Nephron (organoid): ENCODE measurements at regions not wholly inside any gene's neighbourhood (a gene's known extent, or its start where the extent isn't known, plus 50 kb on each side); places are given as distances from the start of the nearest gene placed in this dataset.

Experiments
- H3K27ac Mint-ChIP-seq, 3 experiments: 2 replicates each; pipeline ENCODE4 v1.8.0; 2020; ENCODE audit warnings: mixed read lengths in 3 of 3, mild to moderate bottlenecking in 2 of 3, moderate library complexity in 1 of 3
- H3K27me3 Mint-ChIP-seq: 2 replicates; pipeline ENCODE4 v1.8.0; 2021; ENCODE audit warnings: low read depth, mild to moderate bottlenecking, moderate library complexity, mixed read lengths
- H3K36me3 Mint-ChIP-seq: 2 replicates; pipeline ENCODE4 v1.8.0; 2020; ENCODE audit warnings: low read depth, mixed read lengths
- H3K4me1 Mint-ChIP-seq: 2 replicates; pipeline ENCODE4 v1.8.0; 2020; ENCODE audit warnings: mixed read lengths
- H3K4me3 Mint-ChIP-seq, 3 experiments: 2 replicates each; pipeline ENCODE4 v1.8.0; 2020; ENCODE audit warnings: mild to moderate bottlenecking in 3 of 3, mixed read lengths in 3 of 3, moderate library complexity in 2 of 3
- H3K9me3 Mint-ChIP-seq: 2 replicates; pipeline ENCODE4 v1.8.0; 2020; ENCODE audit warnings: mixed read lengths
- TF ChIP-seq, protein P1 (sequence below), 3 experiments: fragments of 200-600 bp; sonication (generic); IDR thresholded peaks; one replicate each; pipeline ENCODE4 v1.5.0; 2021; ENCODE audit warnings: antibody characterized with exemption in 3 of 3; ENCODE audit not compliant: unreplicated experiment in 3 of 3

DNA sequence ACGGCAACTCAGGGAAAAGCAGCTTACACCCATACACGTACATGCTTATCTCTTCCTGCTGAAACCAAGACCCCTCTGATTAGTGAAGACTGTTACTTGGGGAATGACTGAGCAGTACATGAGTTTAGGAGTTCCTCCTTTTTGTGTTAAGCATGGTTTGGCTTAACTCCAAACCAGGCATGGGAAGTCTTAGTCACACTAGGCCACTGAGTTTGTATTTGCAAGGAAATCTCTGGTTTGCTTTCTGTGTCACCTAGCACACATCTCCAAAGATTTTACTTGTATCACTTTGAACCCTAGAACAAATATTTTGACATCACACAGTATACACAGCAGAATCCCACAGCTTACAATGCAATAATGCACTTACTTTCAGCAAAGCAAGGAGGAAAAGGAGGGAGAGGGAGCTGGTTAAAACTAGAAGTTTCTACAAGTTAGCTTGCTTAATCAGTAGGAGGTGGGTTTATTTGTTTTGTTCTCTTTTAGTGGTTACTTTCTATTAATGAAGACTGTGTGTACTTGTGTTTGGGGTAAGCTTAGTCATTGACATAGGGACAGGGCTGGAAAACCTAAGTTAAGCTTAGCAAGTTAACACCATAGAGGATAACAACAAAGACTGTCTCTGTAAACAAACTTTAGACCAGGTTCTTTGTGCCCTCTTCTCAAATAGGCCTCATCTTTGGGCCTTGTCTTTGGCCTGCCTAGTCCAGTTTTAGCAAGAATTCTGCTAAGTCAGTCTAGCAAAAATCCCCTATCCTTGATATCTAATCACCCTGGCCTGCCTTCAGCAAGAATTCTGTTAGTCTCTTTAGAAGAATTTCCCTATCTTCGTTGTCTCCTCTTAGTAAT, 219.4 kb downstream of the MREG start:
- no peaks in the 10 kb centered on the region for H3K27me3 Mint-ChIP-seq
- H3K4me1 Mint-ChIP-seq = peaks cover 51% of the 10 kb centered on the region
- H3K27ac Mint-ChIP-seq = peak overlapping the region; percentile 59 to 80 (median 79)
- TF ChIP-seq, protein P1, sequence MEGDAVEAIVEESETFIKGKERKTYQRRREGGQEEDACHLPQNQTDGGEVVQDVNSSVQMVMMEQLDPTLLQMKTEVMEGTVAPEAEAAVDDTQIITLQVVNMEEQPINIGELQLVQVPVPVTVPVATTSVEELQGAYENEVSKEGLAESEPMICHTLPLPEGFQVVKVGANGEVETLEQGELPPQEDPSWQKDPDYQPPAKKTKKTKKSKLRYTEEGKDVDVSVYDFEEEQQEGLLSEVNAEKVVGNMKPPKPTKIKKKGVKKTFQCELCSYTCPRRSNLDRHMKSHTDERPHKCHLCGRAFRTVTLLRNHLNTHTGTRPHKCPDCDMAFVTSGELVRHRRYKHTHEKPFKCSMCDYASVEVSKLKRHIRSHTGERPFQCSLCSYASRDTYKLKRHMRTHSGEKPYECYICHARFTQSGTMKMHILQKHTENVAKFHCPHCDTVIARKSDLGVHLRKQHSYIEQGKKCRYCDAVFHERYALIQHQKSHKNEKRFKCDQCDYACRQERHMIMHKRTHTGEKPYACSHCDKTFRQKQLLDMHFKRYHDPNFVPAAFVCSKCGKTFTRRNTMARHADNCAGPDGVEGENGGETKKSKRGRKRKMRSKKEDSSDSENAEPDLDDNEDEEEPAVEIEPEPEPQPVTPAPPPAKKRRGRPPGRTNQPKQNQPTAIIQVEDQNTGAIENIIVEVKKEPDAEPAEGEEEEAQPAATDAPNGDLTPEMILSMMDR (IDR thresholded peaks at IDR 0.05; ENCODE audit: unreplicated experiment in 3 of 3) = no peak
- H3K36me3 Mint-ChIP-seq = no peaks in the 10 kb centered on the region
- H3K4me3 Mint-ChIP-seq = no peak overlapping the region
- H3K9me3 Mint-ChIP-seq = no peaks in the 10 kb centered on the region

DNA sequence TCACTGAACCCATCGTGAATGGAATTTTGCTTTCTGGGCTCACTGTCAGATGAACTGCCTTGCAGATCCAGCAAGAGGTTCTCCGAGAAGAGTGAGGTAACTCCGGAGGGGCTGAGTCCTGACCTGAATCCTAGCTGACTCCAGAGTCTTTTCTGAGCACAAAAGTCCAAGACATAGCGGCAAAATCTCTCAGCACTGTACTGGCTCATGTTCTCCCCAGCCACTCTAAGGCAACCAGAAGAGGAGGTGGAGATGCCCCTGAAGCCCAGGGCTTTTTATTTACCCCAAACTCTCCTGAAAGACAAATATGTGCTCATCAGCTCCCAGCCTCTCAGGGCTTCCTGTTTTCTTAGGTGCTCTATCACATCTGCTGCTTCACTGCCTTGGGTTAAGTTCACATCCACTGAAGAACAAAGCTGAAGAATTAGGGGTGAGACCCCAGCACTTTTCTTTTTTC, 221.8 kb downstream of the MREG start:
- TF ChIP-seq, protein P1 (IDR thresholded peaks at IDR 0.05; ENCODE audit: unreplicated experiment in 3 of 3) = no peak
- Mint-ChIP-seq H3K36me3 (no peaks in the 10 kb centered on the region), H3K27ac (peak overlapping the region; percentile 17 to 89 (median 22)), H3K4me3 (no peak overlapping the region), H3K4me1 (peaks cover 46% of the 10 kb centered on the region), H3K9me3 (no peaks in the 10 kb centered on the region), H3K27me3 (no peaks in the 10 kb centered on the region)

DNA sequence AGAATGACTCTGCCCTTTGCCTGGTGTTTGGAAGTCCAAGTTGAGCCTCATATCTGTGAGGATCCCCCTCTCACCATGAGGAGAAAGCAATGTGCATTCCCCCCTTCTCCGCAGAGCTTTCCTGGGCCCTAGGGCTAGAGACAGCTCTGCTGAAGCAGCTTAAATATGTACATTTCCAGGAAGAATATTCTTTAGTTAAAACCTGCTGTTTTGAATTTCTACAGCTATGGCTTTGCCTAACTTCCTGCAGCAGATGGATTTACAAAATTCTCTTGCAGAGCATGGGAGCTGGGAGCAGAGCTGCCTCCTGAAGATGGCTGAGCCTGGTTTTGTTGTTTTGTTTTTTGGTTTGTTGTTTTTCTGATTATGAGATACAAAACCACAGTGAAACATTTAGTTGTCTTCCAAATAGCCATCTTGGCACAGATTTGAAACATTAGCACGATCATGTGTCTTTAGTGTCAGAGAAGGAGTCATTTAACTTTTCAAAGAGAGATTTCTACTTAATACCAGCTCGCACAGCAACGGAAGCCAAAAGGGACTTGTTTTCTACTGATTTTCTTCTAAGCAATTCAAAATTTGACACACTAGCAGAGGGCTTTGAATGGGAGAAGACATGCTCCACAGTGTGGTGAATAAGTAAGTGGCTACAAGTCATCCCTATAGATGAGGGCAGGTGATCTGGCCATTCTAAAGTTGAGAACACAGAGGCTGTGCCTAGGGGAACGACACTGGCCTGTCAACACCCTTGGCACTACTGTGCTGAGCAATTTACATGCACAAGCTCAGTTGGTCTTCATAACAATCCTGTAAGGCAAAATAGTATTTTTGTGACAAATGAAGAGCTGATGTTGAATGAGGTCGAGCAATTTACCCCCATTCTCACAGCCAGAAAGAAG, 222.6 kb downstream of the MREG start:
- Mint-ChIP-seq H3K27ac (peak overlapping the region; percentile 18 to 89 (median 84)), H3K4me1 (peaks cover 45% of the 10 kb centered on the region), H3K4me3 (no peak overlapping the region), H3K9me3 (no peaks in the 10 kb centered on the region), H3K36me3 (no peaks in the 10 kb centered on the region), H3K27me3 (no peaks in the 10 kb centered on the region)
- TF ChIP-seq, protein P1 (IDR thresholded peaks at IDR 0.05; ENCODE audit: unreplicated experiment in 3 of 3) = no peak

DNA sequence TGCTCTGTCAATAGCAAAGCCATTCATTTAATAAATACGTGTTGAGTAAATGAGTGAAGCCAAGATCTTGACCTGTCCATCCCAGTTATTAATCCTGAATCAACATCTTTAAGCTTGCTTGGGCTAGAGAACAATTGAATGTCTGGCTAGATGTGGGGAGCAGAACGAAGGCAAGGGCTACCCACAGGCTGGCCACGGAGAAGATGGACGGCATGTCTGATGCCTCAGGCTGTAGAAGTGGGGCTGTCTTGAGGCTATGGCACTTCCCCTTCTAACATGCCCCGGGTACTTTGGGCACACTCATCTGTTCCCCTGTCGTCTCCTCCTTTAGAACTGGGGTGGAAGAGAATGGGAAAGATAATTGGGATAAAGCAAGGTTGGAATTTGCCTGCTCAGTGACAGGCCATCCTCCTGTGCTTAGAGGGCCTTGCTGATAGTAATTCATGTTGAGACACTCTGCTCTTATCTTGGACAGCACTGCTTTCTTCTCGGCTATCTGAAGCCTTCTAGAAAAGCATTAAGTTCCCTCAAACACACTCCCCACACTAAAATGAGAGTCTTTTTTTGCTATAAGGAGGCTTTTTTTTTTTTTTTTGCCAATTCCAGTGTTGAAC, 225.7 kb downstream of the MREG start:
- Mint-ChIP-seq H3K27me3 (no peaks in the 10 kb centered on the region), H3K36me3 (no peaks in the 10 kb centered on the region), H3K4me3 (no peak overlapping the region), H3K9me3 (no peaks in the 10 kb centered on the region), H3K4me1 (peaks cover 46% of the 10 kb centered on the region), H3K27ac (peak overlapping the region in 1 of 3 experiments; percentile 15)
- TF ChIP-seq, protein P1 (IDR thresholded peaks at IDR 0.05; ENCODE audit: unreplicated experiment in 3 of 3) = no peak

DNA sequence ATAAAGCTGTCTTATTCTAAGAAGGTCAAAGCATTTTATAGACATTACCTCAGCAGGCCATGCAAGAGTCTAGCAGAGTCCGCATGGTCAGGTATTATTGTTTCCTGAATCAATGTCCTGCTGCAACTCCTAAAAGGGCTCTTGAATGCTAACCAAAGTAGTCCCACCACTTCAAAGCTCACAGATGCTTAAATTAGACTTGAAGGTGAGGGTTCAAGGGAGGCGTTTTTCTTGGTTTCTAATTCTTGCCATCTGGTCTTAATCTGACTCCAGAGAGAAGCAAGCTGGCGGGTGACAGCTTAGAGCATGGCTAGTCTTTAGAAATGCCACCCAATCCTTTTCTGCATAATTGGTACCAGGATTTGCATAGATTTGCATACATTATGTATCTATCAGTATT, 226.3 kb downstream of the MREG start:
- Mint-ChIP-seq H3K27ac (peak overlapping the region; percentile 32 to 61 (median 43)), H3K4me3 (no peak overlapping the region), H3K27me3 (no peaks in the 10 kb centered on the region), H3K36me3 (no peaks in the 10 kb centered on the region), H3K4me1 (peaks cover 46% of the 10 kb centered on the region), H3K9me3 (no peaks in the 10 kb centered on the region)
- TF ChIP-seq, protein P1 (IDR thresholded peaks at IDR 0.05; ENCODE audit: unreplicated experiment in 3 of 3) = no peak
